SU-DHL-6 (cell line): ENCODE measurements at regions not wholly inside any gene's neighbourhood (a gene's known extent, or its start where the extent isn't known, plus 50 kb on each side); places are given as distances from the start of the nearest gene placed in this dataset.

Source experiments
- CTCF ChIP-seq: fragments of 200-600 bp; sonication (generic); IDR thresholded peaks from one replicate; pipeline ENCODE4 v1.5.1; 2017; ENCODE audit warnings: antibody characterized with exemption, mild to moderate bottlenecking, low read length, moderate library complexity; ENCODE audit not compliant: insufficient read depth, poor library complexity, severe bottlenecking
- EZH2phosphoT487 ChIP-seq: fragments of 200-600 bp; sonication (generic), shearing (Covaris generic); conservative IDR thresholded peaks from 2 replicates; pipeline ENCODE4 v1.6.1; 2018; ENCODE audit warnings: mild to moderate bottlenecking, antibody characterized with exemption, low read length, moderate library complexity, mixed read lengths

- TF ChIP-seq CTCF (no peak), EZH2phosphoT487 (no peak)
These were observed 1218.1 kb upstream of the MAP3K7 start for GRCh38 chr6:91804981-91805380.
